Astrocyte (in vitro differentiated cells and primary cell): ENCODE measurements at regions not wholly inside any gene's neighbourhood (a gene's known extent, or its start where the extent isn't known, plus 50 kb on each side); places are given as distances from the start of the nearest gene placed in this dataset.
A peak's percentile ranks its signal among the peaks of the same experiment; 100 is the strongest.

ENCODE experiments used
- DNase-seq: peaks from one replicate; pipeline ENCODE4 v3.0.0-alpha.2; 2010; ENCODE audit warnings: low read depth
- FAIRE-seq: peaks from 2 replicates; lab custom pipeline; 2011; peaks lifted over from hg19 to GRCh38; lab: Jason Lieb, UNC
- H2AFZ ChIP-seq: 2 replicates; pipeline ENCODE4 v1.6.0; 2012; ENCODE audit warnings: low read depth, low read length, inconsistent platforms
- H3K27ac ChIP-seq: 2 replicates; pipeline ENCODE4 v1.5.1; 2011; ENCODE audit warnings: low read depth, low read length, inconsistent platforms
- H3K27me3 ChIP-seq: 2 replicates; pipeline ENCODE4 v1.6.0; 2011; ENCODE audit warnings: low read length, inconsistent platforms; ENCODE audit not compliant: insufficient read depth
- H3K36me3 ChIP-seq: 2 replicates; pipeline ENCODE4 v1.5.1; 2011; ENCODE audit warnings: low read length, inconsistent platforms; ENCODE audit not compliant: insufficient read depth
- H3K4me1 ChIP-seq: 2 replicates; pipeline ENCODE4 v1.5.1; 2011; ENCODE audit warnings: low read length, inconsistent platforms; ENCODE audit not compliant: insufficient read depth
- H3K4me2 ChIP-seq: 2 replicates; pipeline ENCODE4 v1.6.0; 2012; ENCODE audit warnings: low read length, inconsistent platforms
- H3K4me3 ChIP-seq: 2 replicates; pipeline ENCODE4 v1.5.1; 2011; ENCODE audit warnings: low read depth, mild to moderate bottlenecking, low read length, inconsistent platforms; ENCODE audit not compliant: insufficient read depth
- H3K79me2 ChIP-seq: 2 replicates; pipeline ENCODE4 v1.6.0; 2012; ENCODE audit warnings: mild to moderate bottlenecking, low read length, inconsistent platforms; ENCODE audit not compliant: insufficient read depth
- H3K9ac ChIP-seq: 2 replicates; pipeline ENCODE4 v1.6.0; 2012; ENCODE audit warnings: mild to moderate bottlenecking, low read length, inconsistent platforms
- H3K9me3 ChIP-seq: 2 replicates; pipeline ENCODE4 v1.5.1; 2012; ENCODE audit warnings: low read depth, mild to moderate bottlenecking, low read length, inconsistent platforms; ENCODE audit not compliant: insufficient read depth
- H4K20me1 ChIP-seq: 2 replicates; pipeline ENCODE4 v1.6.0; 2012; ENCODE audit warnings: low read length, inconsistent platforms; ENCODE audit not compliant: insufficient read depth
- H3K27ac Mint-ChIP-seq: one replicate; pipeline ENCODE4 v1.8.0; 2021; ENCODE audit warnings: mild to moderate bottlenecking, mixed read lengths; ENCODE audit not compliant: unreplicated experiment
- H3K27me3 Mint-ChIP-seq: one replicate; pipeline ENCODE4 v1.8.0; 2021; ENCODE audit warnings: low read depth, mixed read lengths; ENCODE audit not compliant: unreplicated experiment
- H3K36me3 Mint-ChIP-seq: one replicate; pipeline ENCODE4 v1.8.0; 2021; ENCODE audit warnings: low read depth, mixed read lengths; ENCODE audit not compliant: unreplicated experiment
- H3K4me1 Mint-ChIP-seq: one replicate; pipeline ENCODE4 v1.8.0; 2021; ENCODE audit warnings: low read depth, mixed read lengths; ENCODE audit not compliant: unreplicated experiment
- H3K4me3 Mint-ChIP-seq: one replicate; pipeline ENCODE4 v1.8.0; 2021; ENCODE audit warnings: mild to moderate bottlenecking, moderate library complexity, mixed read lengths; ENCODE audit not compliant: unreplicated experiment
- H3K9me3 Mint-ChIP-seq: one replicate; pipeline ENCODE4 v1.8.0; 2021; ENCODE audit warnings: mild to moderate bottlenecking, mixed read lengths; ENCODE audit not compliant: unreplicated experiment
- CTCF ChIP-seq: IDR thresholded peaks from 2 replicates; pipeline ENCODE4 v1.5.1; 2011; ENCODE audit warnings: low read depth, mild to moderate bottlenecking, inconsistent platforms, low read length, moderate library complexity; ENCODE audit not compliant: insufficient read depth
- EZH2 ChIP-seq: IDR thresholded peaks from 2 replicates; pipeline ENCODE4 v1.6.1; 2012; ENCODE audit warnings: mild to moderate bottlenecking, low read length, inconsistent platforms; ENCODE audit not compliant: insufficient read depth

GRCh38 chr7:32158751-32159745 lies 88.8 kb upstream of the PDE1C start:
- H3K4me1 Mint-ChIP-seq, result peaks cover 49% of the 10 kb centered on the region

DNA sequence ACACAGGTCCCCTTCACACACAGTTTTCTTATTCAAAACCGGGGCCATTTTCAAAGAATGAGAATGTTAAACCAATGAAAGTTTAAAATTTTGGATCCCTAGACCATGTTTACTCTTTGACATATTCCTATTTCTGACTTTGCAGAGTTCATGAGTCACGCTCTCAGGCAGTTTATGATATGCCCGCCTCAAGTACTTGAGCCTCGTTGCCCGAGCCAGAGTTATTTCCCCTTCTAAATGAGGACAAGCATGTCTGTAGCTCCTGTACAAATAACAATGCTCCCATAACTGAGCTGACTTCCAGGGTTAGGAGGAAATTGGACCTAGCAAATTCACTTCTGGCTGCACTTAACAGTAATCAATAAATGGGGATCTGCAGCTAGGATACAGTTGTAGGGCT lies 87.9 kb upstream of the PDE1C start:
- Histone ChIP-seq H3K79me2 (no peaks in the 10 kb centered on the region), H3K4me2 (no peak overlapping the region), H4K20me1 (no peaks in the 10 kb centered on the region), H3K9me3 (no peaks in the 10 kb centered on the region), H3K4me3 (no peak overlapping the region), H2AFZ (no peak overlapping the region), H3K9ac (no peak overlapping the region), H3K27ac (no peak overlapping the region), H3K36me3 (no peaks in the 10 kb centered on the region), H3K4me1 (peaks cover 39% of the 10 kb centered on the region), H3K27me3 (no peaks in the 10 kb centered on the region)
- peaks cover 39% of the 10 kb centered on the region for H3K4me1 Mint-ChIP-seq
- peak overlapping the region; percentile 64 for H3K27ac Mint-ChIP-seq
- no peaks in the 10 kb centered on the region for H3K9me3 Mint-ChIP-seq
- no peaks in the 10 kb centered on the region for H3K36me3 Mint-ChIP-seq
- DNase-seq (peak; percentile 40), FAIRE-seq (no peak)
- H3K4me3 Mint-ChIP-seq, result no peak overlapping the region
- TF ChIP-seq EZH2 (no peak), CTCF (no peak)
- H3K27me3 Mint-ChIP-seq, result no peaks in the 10 kb centered on the region

More at GRCh38 chr7:32158751-32159745, 88.8 kb upstream of the PDE1C start:
- no peaks in the 10 kb centered on the region for H3K79me2 ChIP-seq
- H3K9me3 Mint-ChIP-seq, result no peaks in the 10 kb centered on the region
- no peak overlapping the region for H3K4me3 Mint-ChIP-seq
- H3K4me1 ChIP-seq, result peaks cover 49% of the 10 kb centered on the region
- H2AFZ ChIP-seq, result peak overlapping the region; percentile 19
- H3K27me3 Mint-ChIP-seq, result no peaks in the 10 kb centered on the region
- DNase-seq (peak; percentile 35), FAIRE-seq (peak; percentile 60)
- H3K36me3 Mint-ChIP-seq, result no peaks in the 10 kb centered on the region
- H3K27me3 ChIP-seq, result no peaks in the 10 kb centered on the region
- H3K27ac Mint-ChIP-seq, result peak overlapping the region; percentile 41
- TF ChIP-seq EZH2, result no peak
- no peak overlapping the region for H3K27ac ChIP-seq
- H3K4me2 ChIP-seq, result no peak overlapping the region
- no peak overlapping the region for H3K4me3 ChIP-seq
- no peaks in the 10 kb centered on the region for H3K36me3 ChIP-seq
- H3K9ac ChIP-seq, result no peak overlapping the region
- H4K20me1 ChIP-seq, result no peaks in the 10 kb centered on the region
- no peaks in the 10 kb centered on the region for H3K9me3 ChIP-seq

DNA sequence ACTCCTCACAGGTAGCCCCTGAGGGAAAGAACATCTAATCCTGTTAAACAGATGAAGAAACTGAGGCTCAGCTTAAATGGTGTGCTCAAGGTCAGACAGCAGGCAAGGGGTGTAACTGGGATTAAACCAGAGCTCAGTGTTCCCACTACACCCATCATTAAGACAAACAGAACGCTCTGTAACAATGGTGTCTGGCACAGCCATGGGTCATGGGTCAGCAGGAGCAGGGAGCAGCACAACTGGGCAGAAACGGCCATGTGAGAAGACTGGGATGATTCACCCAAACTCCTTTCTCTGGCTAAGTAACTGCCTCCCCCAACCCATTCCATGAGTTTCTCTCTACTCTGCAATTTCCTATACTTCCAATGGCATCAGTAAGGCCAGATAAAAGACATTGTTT lies 85.5 kb upstream of the PDE1C start:
- no peaks in the 10 kb centered on the region for H3K79me2 ChIP-seq
- H3K4me1 Mint-ChIP-seq, result peaks cover 19% of the 10 kb centered on the region
- H3K9me3 Mint-ChIP-seq, result no peaks in the 10 kb centered on the region
- H3K36me3 Mint-ChIP-seq, result no peaks in the 10 kb centered on the region
- no peak overlapping the region for H3K4me3 ChIP-seq
- no peaks in the 10 kb centered on the region for H3K27me3 Mint-ChIP-seq
- no peaks in the 10 kb centered on the region for H3K27me3 ChIP-seq
- no peak overlapping the region for H3K4me2 ChIP-seq
- FAIRE-seq (no peak), DNase-seq (no peak)
- no peaks in the 10 kb centered on the region for H4K20me1 ChIP-seq
- TF ChIP-seq CTCF, result no peak
- TF ChIP-seq EZH2, result no peak
- H3K27ac Mint-ChIP-seq, result peak overlapping the region; percentile 21
- H3K4me1 ChIP-seq, result peaks cover 19% of the 10 kb centered on the region
- H3K9me3 ChIP-seq, result no peaks in the 10 kb centered on the region
- no peak overlapping the region for H3K27ac ChIP-seq
- no peak overlapping the region for H3K9ac ChIP-seq
- no peak overlapping the region for H2AFZ ChIP-seq
- no peaks in the 10 kb centered on the region for H3K36me3 ChIP-seq
- H3K4me3 Mint-ChIP-seq, result no peak overlapping the region
